GM12892 (cell line): ENCODE measurements at regions not wholly inside any gene's neighbourhood (a gene's known extent, or its start where the extent isn't known, plus 50 kb on each side); places are given as distances from the start of the nearest gene placed in this dataset.

Source experiments
- POLR2A ChIP-seq: IDR thresholded peaks from 2 replicates; pipeline ENCODE4 v1.6.1; 2011; ENCODE audit warnings: low read depth, low read length, control low read depth
- POLR2AphosphoS5 ChIP-seq: IDR thresholded peaks from 2 replicates; pipeline ENCODE4 v1.6.1; 2011; ENCODE audit warnings: low read depth, low read length, control low read depth

DNA sequence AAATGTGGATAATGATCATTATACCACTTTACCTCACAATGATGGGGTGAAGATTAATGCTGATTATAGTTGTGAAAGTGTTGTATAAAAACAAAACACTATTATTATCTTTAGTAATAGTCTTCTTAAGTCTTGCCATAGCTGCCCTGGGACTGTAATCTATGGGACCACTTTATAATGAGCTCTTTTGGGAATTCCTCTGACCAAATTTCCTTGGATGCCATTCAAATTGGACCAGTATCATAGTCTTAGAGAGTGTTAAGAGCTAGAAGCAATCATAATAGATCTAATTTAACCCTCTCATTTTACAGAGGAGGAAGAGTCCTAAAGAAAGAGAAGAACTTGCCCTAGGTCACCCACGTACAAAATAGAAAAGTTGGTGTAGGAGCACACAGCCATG is 457.7 kb upstream of the SLC14A2 start:
- no peak for TF ChIP-seq POLR2A
- no peak for TF ChIP-seq POLR2AphosphoS5
